Muscle of back (tissue), 3 donors: ENCODE measurements at regions not wholly inside any gene's neighbourhood (a gene's known extent, or its start where the extent isn't known, plus 50 kb on each side); places are given as distances from the start of the nearest gene placed in this dataset.
"Not testable (repeated sequence)": the region's sequence is repeated elsewhere in the genome, so short reads cannot be mapped to it uniquely, and the experiment has no call there.

Experiments
- DNase-seq, 3 donors: peaks; one replicate each; pipeline versions ENCODE4 v3.0.0 to v3.0.0-alpha.2; 2013

GRCh38 chr5:90338712-90339372 lies 70.7 kb downstream of the CETN3 start:
- no peak for DNase-seq

DNA sequence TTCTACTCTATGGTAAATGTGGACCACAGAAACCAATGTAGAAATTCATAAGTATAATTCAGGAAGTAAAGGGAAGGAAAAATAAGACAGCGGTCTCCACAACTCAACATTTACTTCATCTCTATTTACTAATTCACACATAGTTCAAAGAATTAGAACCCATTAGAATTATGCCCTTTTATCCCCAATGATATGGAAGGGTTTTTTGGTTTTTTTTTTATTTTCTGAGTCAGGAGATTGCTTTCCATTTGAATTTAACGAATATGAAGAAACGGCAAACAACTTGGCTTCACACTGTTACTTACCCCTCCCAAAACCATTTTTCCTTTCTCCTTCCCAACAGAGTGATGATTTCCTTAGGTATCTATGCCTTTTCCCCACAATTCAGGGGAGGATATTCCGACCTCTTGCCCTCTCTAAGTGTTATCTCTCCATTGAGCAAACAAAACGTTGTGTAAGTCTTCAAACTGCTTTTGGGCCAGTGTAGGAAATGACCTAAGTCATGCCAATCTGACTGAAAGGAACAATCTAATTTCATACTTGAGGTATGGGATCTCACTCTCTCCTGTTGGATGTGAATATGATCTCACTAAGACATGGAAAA lies 72.0 kb downstream of the CETN3 start:
- no peak for DNase-seq

- DNase-seq, result no peak
These were observed 72.8 kb downstream of the CETN3 start for GRCh38 chr5:90336752-90337151.

DNA sequence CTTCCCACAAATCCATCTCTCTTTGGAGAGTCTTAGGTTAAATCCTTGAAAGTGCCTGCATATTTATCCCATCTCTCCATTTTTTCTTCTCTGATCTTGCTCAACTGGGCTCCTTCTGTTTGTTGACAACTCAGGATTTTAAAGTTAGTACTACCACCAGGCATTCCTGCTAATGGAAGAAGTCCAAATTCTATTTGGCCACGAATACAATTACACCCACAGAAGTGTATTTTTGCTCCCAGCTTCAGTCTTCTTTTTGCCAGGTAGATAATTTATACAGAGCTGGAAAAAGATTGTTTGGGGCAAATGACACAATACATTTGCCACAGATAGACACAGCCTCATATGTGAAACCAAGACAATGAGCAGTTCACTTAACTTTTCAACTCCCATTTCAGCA lies 74.8 kb downstream of the CETN3 start:
- no peak for DNase-seq

- no peak for DNase-seq
These were observed 79.6 kb downstream of the CETN3 start for GRCh38 chr5:90329911-90330310.

GRCh38 chr5:90326995-90327394 lies 82.6 kb downstream of the CETN3 start:
- no peak for DNase-seq

- DNase-seq, result no peak
These were observed 84.5 kb downstream of the CETN3 start for GRCh38 chr5:90325093-90325492.

- not testable (repeated sequence) for DNase-seq
These were observed 89.2 kb downstream of the CETN3 start for GRCh38 chr5:90320348-90320747.

- DNase-seq, result no peak
These were observed 97.5 kb downstream of the CETN3 start for GRCh38 chr5:90312027-90312426.

DNA sequence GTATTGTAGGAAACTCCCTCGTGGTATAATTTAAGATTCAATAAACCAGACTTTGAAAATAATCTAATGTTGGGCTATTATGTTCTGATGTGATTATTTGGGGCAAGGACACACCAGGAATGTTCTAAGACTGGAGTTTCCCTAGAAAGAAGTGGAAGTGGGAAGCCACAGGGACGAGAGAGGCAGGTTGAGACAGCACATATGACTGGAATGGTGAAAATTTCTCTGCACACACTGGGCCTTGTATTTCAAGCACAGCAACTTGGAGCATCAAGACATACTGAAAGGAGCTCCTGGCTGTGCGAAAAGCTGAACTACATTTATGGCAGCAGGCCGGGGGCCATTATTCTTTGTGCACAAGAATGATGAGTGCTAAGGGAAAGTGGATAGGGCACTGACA lies 98.2 kb downstream of the CETN3 start:
- no peak for DNase-seq

DNA sequence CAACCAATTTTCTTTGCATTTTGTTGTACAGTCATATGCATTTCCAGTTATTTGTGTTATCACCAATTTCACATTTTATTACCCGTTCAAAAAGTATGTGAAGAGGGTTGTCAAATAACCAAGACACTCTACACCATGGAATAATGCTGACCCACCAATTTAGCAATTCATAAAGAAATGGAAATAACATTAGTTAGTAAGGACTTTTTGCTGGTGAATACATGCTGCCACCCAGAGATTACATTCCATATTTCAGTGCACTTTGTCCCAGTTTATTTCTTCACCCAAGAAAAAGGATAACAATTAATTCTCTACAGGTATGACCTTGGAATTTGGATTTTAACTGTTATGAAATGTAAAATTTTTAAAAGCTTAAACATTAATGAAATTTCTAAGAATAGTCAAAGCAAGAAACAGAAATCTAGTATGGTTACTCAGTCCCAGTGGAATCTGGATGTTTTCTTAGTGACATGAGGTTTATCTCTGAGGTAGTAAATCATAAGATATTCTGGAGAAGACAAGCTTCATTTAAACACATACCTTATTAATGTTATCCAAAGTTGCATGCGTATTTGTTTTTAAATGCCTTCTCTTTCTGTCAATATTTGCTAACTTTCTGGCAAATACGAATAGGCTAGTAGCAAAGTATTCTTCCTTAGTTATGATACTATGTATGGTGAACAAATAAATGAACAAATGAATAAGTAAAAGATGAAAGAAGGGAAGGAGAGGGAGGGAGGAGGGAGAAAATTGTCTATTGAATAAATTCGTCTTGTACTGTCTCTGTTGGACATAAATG lies 100.6 kb downstream of the CETN3 start:
- DNase-seq, result no peak

DNA sequence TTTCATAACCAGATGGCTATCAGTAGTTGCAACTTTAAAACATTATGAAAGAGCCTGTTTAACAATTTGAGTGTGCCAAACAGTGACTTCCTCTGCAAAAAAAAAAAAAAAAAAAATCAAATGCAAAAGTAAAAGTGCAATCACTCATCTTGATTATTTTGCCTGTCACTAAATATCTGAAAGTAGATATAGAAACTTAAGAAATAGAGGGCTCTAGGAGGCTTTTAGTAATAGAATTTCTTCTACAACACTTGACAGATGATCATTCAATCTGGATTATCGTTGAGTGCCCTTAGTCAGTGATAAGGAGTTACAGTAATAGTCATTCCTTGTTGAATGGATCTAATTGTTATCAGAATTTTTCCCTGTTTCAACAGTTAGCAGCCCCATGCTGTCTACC lies 101.8 kb downstream of the CETN3 start:
- DNase-seq, result no peak

- DNase-seq, result no peak
These were observed 102.2 kb downstream of the CETN3 start for GRCh38 chr5:90307322-90307721.

DNA sequence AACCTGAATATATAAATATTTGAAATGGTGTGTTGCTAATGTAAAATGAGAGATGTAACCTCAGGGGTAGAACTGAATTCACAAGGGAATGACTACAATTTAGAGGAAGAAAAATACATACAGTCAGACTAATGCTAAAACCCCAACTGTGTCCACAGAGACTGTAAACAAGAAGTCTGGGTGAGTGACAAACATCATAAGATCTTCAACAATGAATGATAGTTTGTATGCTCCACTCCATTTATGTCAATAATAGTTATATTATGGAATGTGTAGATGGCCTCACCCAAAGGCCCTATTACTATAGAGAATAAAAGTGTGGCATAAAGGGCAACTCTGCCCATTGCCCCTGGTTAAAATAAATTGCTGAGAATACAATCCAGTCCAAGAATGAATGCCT lies 102.9 kb downstream of the CETN3 start:
- no peak for DNase-seq

DNA sequence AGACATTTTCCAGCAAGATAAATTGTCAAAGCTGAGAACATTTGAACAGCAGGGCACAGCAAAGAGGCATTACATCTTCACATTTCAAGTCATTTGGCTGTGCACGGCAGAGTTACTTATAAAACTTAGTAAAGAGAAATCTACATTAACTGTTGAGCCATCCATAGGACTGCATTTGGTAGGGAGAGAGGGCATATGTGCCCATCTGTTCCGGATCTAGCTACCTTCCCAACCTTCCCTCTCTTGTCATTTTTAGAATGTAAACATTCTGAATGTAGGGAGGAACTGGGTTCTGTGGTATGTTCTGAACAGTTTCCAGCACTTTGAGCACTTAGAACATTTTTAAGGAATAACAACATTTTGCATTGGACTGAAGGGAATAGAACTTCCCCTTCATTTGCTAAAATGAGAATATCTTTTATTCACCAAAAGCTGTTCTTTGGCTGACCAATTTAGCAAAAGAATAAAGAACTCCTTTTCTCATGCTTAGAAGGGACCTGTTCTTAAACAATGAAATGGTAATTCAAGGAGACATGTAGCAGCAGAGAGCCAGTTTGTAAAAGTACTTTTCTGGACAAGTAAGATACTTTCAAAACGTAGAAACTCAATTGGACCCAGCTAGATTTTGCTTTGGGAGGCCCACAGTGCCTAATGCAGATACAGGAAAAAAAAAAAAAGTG lies 104.4 kb downstream of the CETN3 start:
- DNase-seq, result no peak

DNA sequence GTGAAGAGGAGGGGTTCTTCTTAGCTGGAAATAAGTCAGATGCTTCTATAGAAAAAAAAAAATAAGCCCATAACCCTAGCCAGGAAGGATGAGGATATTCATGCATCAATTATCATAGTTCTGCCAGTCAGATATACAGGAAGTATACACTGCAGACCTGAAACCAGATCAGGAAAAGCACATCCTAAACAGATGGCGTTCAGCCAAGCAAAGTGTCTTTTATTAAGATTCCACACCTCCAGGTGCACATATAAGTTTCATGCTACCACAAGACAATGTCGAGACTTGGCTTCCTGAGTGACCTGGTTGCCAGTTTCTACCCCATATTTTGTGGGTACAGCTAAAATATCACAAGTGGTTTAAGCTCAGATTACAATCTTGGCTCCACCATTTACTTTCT lies 108.3 kb downstream of the CETN3 start:
- no peak for DNase-seq

GRCh38 chr5:90297045-90297764 lies 112.4 kb downstream of the CETN3 start:
- DNase-seq, result no peak

- no peak for DNase-seq
These were observed 115.0 kb downstream of the CETN3 start for GRCh38 chr5:90294604-90295003.

GRCh38 chr5:90293931-90294330 lies 115.6 kb downstream of the CETN3 start:
- peak in 1 of 3 donors; percentile 97 for DNase-seq

DNA sequence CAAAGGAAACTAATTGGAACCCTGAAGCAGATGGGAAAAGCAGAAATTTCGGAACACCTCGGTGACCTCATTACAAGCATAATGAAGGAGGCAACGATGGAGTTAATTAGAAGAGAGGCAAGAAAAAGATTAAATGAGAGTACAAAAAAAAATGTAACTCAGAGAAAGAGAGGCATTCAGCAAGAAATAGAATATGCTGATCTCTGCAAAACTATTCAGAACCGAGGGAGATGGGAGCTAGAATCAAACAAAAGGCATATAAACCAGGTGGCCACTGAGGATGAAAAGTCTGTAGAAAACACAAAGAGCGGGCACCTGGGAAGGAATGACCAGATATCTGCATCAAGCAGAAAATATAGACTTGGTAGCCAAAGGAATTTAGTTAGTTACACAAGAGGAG lies 118.9 kb downstream of the CETN3 start:
- DNase-seq, result no peak

DNA sequence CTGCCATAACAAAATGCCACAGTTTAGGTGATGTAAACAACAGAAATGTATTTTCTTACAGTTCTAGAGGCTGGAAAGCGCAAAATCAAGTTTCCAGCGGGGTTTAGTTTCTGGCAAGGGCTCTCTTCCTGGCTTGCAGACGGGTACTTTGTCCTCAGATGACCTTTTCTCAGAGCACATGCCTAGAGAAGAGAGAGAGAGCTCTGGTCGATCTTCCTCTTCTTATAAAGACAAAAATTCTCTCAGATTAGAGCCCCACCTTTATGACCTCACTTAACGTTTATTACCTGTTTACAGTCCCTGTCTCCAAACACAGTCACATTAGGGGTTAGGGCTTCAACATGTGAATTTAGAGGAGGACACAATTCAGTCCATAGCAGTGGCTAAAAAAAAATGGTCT lies 119.7 kb downstream of the CETN3 start:
- DNase-seq, result no peak

GRCh38 chr5:90287036-90287435 lies 122.5 kb downstream of the CETN3 start:
- no peak for DNase-seq
